NCI-H510A (cell line): ENCODE measurements at regions not wholly inside any gene's neighbourhood (a gene's known extent, or its start where the extent isn't known, plus 50 kb on each side); places are given as distances from the start of the nearest gene placed in this dataset.

Source experiments
- DNase-seq: peaks from one replicate; lab custom pipeline; 2025; lab: John Stamatoyannopoulos, UW

- DNase-seq = no peak
Measured at GRCh38 chr11:80077113-80077512, 636.3 kb upstream of the TENM4 start.

DNA sequence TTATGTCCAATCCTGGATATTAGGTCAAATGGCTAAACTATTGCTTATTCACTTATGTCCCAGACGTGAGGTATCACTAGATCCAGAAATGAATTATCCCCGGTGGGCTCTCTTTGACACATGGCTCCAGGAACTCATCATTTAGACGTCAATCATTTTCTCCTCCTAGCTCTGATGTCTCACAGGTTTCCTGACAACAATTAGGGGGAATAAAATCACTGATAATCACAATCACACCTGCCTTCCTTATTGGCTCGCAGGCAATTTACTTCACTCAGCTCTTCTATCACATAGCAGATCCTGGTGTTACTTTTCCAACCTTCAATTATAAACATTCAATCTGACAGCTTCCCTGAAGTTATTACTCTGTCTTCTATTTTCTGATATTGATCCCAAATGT lies 634.0 kb upstream of the TENM4 start:
- DNase-seq = no peak

- DNase-seq = no peak
Measured at GRCh38 chr11:80066291-80066690, 625.5 kb upstream of the TENM4 start.

- no peak for DNase-seq
Measured at GRCh38 chr11:80065086-80065485, 624.3 kb upstream of the TENM4 start.

GRCh38 chr11:80061056-80061455 lies 620.2 kb upstream of the TENM4 start:
- no peak for DNase-seq

GRCh38 chr11:80054582-80055165 lies 613.8 kb upstream of the TENM4 start:
- DNase-seq = no peak

DNA sequence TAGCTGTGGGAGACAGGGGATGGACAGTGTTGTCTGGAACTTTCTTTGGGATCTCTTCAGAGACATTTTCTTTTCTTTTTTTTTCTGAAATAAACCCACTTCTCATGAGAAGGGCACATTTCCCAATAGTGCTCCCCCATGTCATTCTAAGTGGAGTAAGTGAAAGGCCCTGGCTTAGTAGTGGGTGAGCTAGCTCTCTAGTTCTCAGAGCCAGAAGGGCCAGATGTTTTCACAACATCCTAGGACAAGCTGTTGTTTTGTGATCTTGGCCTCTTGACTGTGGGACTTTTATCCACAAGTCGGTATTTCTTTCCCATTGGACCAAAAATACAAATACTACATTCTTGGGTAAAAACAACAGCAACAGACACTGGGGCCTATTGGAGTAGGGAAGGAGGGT lies 607.7 kb upstream of the TENM4 start:
- no peak for DNase-seq

GRCh38 chr11:80041136-80042000 lies 600.5 kb upstream of the TENM4 start:
- DNase-seq = no peak

DNA sequence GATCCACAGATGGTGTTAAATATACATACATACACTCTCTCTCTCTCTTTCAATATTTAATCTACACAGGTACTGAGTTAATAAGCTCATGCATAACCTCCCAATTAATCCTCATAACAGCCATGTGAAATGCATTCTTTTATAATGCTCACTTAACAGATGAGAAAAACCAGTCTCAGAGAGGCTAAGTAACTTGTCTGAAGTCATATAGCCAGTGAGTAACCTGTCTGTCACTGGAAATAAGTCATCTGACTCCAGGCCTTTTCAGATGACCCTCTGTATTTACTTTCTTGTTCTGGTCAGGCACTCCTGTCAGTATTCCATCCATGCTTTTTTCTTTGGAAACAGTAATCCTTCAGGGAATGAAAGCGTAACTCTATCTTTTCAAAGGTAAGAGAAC lies 594.0 kb upstream of the TENM4 start:
- DNase-seq = no peak

GRCh38 chr11:80031014-80031600 lies 590.3 kb upstream of the TENM4 start:
- DNase-seq = no peak

DNA sequence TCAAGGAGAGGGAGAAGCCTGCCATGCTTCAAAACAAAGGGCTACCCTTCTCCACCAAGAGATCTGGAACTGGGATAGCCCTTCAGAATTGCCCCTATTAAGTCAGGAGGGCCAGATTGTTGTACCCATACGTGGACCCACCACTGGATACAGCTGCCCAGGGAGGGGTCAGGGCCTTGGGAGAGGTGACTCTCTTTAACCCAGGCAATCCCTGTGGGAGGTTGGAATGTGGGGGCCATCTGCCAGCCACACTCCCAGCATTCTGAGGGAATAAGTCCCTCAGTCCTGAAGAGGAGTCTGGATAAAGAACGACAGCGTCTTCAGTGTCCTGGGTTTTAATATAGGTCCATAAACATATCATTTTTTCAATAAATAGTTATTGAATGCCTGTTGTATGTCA lies 588.2 kb upstream of the TENM4 start:
- DNase-seq = no peak

DNA sequence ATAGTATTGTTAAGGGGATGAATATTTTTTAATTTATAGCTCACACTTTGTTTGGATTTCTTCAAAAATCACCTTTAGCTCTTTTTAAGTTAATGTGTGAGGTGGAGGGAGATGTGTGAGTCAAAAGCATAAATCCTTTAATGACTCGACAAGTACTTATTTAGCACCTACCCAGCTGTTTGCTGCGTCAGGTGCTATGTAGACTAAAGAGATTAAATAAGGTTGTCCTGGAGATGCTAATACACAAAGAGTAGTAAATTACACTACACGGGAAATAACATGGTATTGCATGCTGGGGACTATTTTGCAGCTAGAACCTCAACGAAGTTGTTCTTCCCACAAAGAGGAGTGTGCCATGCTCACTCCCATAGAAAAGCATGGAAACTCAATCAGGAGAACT lies 583.3 kb upstream of the TENM4 start:
- DNase-seq = no peak

DNA sequence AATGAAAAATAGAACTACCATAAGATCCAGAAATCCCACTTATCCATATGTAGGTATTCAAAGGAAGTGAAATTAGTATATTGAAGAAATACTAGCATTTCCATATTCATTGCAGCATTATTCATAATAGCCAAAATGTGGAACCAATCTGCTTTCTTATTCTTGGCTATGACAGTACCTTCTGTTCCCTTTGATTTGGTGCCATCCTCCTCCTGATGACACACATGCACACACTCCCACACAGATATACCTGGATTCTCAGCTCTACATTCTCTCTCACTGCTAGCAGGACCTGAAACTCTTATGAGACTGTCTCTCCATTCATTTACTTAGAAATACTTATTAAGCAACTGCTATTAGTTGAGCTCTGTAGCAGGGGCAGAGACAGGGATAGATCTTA lies 582.6 kb upstream of the TENM4 start:
- DNase-seq = no peak

DNA sequence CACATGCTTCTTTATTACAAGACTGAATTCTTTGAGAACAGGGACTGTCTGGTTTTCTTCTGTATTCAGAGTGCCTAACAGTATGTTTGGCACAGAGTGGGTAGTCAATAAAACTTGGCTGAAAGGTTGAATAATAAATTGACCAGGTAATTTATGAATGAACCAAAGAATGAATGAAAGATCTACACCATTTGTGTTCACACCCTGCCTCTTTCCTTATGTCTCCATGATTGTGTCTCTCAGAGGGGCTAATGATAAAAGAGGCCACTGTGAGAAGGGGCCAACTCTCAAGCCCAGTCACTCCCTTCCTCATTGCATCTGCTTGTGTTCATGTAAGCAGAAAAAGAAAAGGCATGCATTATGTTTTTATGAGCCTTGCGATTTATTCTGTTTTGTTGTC lies 569.7 kb upstream of the TENM4 start:
- no peak for DNase-seq

DNA sequence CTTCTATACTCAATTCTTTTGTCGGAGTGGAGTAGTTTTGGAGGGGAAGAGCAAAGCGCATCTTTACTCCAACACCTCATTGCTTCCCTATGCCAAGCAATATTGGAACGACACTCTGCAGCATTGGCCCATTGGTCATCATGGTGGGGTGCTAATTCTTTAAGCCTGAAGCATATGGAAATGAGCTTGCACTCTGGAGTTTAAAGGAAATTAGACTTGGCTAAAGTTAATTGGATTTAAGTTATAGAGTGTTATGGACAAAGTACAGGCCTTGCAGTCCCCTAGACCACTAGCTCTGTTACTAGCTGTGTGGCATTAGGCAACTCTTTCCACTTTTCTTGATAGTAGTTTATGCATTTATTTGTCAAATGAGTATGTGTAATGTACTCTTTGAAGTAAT lies 568.3 kb upstream of the TENM4 start:
- no peak for DNase-seq

DNA sequence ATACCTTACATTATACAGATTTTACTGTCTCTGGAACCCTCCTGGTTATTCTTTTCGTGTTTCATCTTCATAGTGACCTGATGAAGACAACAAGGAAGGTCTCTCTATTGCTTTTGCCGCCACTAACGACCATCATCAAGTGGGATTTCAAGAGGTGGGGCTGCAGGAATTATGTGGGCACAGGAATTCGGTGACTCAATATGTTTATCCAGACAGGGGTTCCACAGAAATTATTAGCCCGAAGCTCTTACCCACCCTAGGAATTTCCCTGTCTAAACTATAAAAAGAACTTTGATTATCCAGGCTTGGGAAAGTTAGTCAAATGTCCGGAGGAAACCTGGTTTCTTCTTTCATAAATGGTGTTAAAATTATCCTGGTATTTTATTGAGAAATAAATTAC lies 566.8 kb upstream of the TENM4 start:
- no peak for DNase-seq

DNA sequence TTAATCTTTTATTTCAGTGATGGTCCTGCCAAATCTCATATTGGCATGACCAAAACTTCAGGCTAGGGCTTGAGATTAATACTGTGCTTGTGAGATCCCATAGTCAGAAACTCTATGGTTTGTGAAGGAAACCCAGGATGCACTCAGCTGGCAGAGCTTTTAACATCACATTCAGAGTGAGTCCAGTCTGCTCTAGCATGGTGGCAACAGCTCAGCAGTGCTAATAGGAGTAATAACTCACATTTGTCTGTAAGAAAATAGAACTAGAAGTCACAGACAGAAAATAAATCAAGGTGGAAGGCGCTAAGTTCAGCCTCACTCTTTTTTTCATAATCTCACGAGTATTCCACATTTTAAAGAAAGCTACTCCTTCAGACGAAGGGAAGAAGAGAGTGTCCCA lies 549.3 kb upstream of the TENM4 start:
- no peak for DNase-seq

- DNase-seq = no peak
Measured at GRCh38 chr11:79982185-79982584, 541.4 kb upstream of the TENM4 start.

DNA sequence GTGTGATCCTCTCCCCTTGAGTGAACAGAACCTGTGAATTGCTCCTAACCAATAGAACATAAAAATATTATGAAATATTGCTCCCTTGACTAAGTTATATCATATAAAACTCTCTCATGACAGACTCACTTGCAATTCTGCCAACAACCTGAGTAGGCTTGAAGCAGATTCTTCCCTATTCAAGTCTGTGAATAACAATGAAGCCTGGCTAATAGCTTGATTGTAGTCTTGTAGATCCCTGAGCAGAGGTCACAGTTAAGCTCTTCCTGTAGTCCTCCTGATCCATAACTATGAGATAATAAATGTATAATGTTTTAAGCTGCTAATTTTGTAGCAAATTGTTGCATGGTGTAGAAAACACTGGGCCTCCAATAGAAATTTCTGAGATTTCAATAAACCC lies 540.1 kb upstream of the TENM4 start:
- no peak for DNase-seq

DNA sequence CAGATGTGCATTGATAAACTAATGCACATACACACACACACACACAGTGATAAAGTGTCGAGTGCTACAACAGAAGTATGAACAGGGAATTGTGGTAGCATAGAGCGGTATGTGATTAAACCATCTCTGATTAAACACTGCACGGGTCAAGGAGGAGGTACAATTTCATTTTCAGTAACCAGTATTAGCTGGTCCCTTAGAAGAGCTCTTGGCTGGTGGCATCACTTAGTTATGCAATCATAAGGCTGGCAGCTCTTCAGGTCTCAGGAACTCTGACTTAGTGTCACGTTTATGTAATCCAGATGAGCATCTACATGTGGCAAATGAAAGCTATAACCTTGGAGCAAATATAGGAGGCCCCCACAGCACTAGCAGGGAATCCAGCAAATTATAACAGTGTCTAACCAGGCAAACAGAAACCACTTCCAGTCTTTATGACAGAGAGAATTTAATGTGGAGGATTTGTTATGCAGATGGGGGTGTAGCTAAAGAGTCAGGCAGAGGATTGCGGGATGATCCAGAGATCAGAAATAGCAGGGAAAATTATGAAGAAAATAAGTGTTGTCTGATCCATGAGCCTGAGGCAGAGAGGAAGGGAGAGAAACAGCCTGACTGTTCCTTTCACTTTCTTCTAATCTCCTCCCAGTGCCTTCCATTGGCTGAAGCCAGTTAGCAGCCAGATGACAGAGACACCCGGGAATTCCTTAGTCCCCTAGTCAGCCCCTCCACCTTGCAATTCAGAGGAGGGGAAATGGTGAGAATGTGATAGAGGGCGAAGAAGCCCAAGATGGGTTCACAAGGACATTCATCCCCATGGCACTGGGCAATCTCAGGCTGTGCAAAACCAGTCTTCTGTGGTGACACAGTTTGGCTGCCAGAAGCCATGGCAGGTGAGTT lies 533.1 kb upstream of the TENM4 start:
- no peak for DNase-seq

GRCh38 chr11:79971255-79971654 lies 530.4 kb upstream of the TENM4 start:
- DNase-seq = no peak

DNA sequence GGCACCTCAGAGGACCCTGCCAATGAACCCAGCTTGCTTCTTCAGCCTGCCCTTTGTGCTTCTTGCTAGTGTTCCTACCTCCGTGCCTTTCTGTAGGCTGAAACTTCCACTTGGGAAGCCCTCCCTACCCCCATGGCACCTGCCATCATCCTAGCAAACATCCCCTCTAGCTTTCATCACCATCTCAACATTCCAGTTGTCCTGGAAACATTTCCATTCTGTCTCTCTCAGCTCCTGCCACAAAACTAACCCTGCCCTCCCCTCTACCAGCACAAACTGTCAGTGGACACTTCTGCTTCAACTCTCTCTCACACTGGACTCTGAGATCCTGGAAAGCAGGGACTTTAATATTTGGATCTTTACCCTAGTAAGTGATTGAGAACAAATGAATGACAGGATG lies 525.8 kb upstream of the TENM4 start:
- no peak for DNase-seq
